Suppressor macrophage treated with lipopolysaccharide for 1 hour (primary cell): ENCODE measurements at regions not wholly inside any gene's neighbourhood (a gene's known extent, or its start where the extent isn't known, plus 50 kb on each side); places are given as distances from the start of the nearest gene placed in this dataset.
A peak's percentile ranks its signal among the peaks of the same experiment; 100 is the strongest.

Experiments used
- DNase-seq, 3 donors: peaks; one replicate each; pipeline ENCODE4 v3.0.0-alpha.2; 2020 to 2022

DNA sequence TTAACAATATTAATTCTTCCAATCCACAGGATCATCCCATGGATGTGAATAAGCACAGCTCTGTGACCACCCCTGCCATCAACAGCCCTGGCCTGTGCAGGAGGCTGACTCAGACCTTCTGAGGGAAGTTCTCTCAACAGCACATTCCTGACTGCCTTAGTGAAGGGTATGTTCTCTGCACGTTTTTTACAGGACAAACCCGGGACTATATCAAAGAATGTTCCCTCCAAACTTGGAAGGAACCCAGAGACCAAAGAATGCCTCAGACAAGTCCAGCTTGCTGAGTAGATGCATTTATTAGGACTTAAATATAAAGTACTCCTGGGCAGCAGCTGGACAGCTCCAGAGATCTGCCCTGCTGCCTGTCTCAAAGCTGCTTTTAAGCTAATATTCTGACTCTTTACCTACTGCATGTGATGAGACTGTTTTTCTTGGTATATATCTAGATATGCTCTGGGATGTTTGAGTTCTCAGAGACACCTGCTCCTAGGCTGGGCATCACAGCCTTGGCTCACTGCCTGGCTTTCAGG is 1127.8 kb upstream of the PRKX start:
- no peak for DNase-seq

DNA sequence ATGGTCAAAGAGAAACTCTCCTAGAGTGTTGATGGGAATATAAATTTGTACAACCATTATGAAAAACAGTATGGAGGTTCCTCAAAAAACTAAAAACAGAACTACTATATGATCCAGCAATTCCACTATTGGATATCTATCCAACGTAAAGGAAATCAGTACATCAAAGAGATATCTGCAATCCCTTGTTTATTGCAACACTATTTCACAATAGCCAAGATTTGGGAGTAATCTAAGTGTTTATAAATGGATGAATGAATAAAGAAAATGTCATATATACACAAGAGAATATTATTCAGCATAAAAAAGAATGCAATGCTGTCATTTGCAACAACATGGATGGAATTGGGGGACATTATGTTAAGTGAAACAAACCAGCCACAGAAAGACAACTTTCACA is 1118.1 kb upstream of the PRKX start:
- DNase-seq: no peak

DNA sequence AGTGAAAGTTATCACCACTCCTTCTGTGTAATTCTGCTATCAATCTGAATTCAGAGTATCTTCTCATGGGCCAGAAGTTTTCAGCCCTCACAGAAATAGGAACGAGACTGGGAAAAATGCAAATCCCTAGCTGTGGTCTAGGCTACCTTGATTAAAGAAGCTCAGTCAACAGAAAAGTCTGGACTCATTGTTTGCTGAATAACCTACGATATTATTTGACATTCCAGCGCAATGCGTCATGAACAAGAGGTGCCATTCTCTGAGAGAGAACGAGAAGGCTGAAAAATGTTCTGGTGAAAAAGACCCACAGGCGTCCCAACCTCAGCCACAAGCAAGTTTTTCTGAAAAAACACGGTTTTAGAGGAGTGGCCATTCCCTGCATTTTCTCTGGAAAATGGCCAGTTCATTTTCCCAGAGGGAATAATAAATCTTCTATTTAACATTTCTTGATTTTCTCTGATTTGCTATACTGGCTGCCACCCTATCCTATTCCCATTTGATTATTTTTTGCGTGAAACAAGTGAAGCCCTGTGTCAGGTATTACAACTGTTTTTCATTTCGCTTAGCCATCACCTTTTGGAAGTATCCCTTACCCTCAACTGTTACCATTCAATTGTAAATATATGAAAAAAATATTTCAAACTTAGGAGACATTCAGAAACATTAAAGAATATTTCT is 1117.6 kb upstream of the PRKX start:
- DNase-seq: no peak

DNA sequence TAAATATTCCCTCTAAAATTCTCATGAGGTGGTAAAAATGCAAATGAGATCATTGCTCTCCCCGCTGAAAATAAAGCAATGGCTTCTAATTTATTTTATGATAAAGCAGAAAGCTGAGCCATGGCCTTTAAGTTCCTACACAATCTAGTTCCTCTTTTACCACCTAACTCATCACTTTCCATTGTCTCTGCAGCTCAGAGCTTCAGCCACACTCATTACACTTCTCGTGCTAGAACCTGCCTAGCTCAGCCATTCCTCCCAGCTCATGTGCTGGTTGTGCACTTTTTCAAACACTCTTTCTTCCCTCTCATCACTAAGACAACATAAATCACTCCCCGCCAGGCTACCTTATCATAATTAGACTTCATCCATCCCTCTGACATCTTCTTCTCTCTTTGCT is 1112.1 kb upstream of the PRKX start:
- peak; percentile 3 to 48 (median 25) for DNase-seq

DNA sequence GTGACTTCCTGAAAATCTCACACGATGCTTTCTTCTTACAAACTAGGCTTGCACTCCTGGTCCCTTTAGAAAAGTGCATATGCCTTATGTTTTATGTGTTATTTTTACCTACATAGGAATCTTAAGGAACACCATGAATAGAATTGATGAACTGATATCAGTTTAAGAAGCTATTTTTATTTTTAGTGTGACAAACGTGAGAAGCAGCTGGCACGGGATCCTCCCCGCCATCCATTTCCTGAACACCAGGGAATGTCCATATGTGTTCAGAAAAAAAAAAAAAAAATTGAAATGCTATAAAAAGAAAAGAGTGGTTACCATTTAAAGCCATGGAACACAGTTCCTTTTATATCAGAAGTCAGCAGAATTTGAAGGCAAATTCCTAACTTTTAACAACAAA is 1096.1 kb upstream of the PRKX start:
- DNase-seq: peak in 1 of 3 donors; percentile 4

DNA sequence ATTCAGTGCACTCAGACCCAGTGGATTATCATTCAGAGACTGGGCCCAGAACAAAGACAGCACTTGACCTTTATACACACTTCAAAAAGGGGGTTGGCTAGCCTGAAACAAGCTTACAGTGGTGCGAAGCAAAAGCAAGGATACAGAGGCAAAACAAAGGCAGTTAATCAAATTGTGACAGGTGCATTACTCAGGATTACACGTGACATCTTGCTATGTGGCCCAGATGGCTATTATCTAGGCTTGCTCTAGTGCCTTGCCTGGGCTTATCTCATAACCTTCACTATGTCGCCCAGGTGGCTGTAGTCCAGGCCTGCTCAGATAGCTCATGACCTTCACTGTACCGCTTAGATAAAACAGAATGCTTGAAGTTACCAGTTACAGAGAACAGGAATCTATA is 1092.1 kb upstream of the PRKX start:
- DNase-seq: no peak

DNA sequence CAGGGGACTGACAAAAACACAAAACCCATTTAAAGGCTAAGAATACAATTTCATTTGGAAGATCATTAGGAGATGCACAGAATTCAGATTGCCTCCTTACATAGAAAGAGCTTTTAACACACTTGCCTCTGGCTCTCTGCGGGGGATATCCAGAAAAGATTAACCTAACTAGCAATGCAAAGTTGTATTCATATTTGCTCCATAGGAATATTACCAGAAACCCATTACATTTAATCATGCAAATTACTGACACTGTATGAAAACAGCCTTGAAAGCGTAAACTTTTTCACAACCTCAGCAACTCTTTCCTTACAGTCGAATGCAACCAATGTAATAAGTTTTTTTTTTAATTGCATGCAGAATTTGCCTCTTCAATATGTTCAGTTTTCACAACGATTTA is 1087.3 kb upstream of the PRKX start:
- no peak for DNase-seq

DNA sequence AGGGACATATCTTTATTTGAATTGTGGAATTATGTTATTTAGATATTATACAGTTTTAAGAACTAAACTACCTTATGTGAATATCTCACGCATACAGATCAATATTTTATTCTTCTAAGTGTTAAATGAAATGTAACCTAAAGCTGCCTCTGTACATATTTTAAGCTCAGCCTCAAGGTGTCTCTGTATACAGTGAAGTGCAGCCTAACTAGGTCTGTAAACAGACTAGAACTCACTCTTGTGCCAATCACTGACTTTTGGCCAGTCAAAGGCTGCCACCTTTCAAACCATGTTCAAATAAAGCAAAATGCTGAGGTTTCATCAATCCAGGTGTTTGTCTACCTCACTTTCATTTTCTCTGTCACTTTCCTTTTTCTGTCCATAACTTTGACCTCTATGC is 1074.5 kb upstream of the PRKX start:
- DNase-seq: no peak

DNA sequence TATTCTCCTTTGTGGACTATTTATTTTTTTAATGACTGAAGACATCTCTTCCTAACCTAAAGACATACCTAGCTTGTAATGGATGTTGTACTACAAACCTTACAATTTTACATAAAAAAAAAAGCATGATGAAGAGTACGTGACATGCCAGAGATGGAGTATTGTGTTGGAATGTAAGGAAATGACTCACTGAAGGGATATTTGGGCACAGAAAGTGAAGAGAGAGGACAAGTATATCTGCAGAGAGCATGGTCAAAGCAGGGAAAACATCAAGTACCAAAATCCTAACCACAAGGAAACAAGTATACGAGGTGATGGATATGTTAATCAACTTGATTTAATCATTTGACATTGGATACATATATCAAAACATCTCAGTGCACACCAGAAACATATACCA is 1051.4 kb upstream of the PRKX start:
- DNase-seq: no peak

DNA sequence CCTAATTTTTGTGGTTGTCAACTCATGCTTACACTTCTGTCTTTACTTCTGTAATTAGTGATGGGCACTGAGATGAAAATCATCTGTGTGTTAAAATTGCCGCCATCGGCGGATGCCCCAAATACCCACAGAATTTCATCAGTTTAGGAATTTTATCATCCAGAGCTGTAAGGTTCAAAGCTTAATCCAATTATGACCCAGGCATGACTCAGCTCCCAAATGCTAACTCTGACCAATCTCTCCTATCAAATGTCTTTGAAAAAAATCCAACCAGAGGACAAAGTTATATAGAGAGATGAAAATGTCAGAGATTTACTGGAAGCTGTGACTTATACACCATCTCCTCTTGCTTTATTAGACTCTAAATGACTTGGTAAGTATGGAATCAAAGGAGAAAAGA is 1048.7 kb upstream of the PRKX start:
- DNase-seq: peak in 1 of 3 donors; percentile 0

DNA sequence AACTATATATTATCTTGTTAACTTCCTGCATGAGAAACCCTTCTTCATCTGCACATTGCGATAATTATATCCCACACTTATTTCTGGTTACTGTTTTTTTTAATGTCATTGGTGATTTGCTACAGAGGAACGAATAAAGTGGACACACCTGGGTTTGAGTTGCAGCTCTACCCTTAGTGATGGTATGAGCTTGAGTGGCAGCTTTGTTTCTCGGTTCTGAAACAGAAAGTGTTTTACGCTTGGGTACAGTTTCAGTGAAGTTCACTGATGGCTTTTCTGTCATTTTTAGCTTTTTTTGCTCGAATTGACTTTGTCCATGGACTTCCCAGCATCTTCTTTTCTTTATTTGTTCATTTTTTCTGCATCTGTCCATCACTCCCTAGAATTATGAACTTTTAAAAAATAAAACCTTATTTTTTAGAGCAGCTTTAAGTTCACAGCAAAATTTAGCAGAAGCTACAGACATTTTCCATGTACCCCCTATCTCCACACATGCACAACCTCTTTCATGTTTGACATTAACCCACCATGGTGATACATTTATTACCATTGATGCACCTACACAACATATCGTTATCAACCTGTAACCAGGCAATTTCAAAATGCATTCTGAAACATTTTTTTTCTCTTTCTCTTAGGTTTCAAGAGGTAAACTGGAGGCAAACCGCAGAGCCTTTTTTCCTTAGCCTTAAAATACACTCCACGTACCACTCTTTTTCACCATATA is 1041.6 kb upstream of the PRKX start:
- DNase-seq: no peak

DNA sequence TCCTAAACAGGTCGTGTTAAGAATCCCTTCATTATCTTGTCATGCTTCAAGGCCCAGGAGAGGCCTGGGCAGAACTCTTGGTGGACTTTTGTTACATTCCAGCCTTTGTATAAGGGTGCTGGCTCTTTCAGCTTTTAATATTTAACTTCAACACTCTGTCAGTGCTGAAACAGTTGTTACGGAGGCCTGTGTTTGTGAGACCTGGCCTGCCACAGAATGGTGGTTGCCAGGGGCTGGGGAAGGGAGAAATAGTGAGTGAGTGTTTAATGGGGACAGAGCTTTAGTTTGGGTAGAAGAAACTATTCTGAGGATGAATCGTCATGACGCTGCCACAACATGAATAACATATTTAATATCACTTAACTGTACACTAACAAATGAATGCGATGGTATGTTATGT is 1027.6 kb upstream of the PRKX start:
- no peak for DNase-seq

DNA sequence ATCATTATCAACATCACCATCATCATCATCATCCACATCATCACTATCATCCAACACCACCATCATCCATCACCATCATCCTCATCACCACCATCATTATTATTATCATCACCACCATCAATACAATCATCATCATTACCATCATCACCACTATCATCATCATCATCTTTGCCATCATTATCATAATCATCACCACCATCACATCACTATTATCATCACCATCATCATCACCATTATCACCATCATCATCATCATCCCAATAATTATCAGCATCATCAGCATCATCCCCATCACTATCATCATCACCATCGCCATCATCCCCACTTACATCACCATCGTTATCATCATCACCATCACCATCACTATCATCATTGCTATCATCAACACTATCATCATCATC is 1021.9 kb upstream of the PRKX start:
- DNase-seq: no peak

DNA sequence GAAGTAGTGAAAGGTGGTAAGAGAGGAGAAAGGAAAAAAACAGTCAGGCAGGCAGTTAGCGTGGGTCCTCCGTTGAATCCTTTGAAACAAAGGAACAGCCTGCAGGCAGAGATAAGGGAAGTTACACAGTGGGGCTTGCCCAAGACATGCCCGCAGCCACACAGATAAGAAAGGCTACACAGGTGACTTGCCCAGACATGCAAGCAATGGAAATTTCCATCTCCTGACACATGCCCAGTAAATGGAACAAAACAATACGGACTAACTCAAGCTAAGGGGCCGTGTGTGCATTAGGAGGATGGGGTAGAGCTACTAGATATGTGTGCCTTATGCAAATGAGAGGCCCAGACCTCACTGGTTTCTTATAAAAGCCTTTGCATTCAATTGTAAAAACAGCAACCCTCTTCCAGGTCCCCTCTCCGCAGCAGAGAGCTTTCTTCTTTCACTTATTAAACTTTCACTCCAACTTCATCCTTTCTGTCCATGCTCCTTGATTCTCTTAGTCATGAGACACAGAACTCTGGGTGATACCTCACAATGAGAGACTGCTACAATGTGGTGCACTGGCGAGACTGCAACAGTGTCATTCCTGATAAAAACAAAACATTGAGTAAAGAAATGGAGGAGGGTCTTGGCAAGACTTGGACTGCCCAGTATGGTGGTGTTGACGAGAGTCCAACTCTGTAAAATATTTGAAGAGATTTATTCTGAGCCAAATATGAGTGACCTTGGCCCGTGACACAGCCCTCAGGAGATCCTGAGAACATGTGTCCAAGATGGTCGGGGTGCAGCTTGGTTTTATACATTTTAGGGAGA is 997.4 kb upstream of the PRKX start:
- DNase-seq: peak in 2 of 3 donors; percentile 5 to 15

DNA sequence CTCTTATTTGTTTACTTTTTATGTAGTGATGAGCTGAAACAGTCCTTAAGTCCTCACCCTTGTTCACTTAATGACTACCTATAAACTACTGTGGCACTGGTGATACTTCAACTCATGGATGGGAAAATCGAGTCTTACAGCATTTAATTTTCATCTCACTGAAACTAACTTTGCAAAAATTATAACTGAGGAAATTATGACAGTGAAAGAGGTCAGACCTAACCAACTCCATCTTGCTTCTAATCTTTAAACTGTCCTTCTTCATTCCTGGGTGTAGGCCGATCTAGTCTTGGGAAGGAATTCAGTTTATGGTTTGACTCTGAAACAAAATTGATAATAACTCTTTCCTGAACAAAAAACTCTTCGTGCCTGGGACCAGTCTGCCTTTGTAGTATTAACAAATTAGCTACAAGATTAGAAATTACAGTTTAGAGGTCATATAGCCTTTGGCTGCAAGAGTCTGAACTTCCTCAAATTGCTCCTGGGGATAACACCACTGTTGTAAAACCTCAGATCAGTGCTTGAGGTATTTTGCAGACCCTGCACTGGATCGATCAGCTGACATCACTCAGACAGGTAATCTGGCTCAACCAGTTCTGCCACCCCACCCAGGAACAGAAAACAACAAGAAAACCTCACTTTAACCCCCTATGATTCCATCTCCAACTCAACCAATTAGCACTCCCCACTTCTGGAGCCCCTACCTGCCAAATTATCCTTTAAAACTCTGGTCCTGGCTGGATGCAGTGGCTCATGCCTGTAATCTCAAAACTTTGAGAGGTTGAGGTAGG is 995.7 kb upstream of the PRKX start:
- DNase-seq: no peak

DNA sequence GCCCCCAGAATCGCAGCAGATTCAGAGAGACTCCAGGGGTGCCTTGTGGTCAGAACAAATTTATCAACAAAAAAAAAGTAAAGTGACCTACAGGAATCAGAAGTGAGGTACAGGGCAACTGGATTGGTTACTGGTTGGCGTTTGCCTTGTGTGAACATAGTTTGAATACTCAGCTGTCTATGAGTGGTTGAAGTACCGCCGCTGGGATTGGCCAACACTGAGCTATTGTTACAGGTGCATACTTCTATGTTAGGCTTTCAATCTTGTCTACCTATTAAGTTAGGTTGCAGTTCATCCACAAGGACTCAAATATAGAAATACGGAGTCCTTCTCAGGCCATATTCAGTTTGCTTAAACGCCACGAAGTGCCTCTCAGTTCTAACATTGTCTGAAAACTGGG is 993.5 kb upstream of the PRKX start:
- no peak for DNase-seq

DNA sequence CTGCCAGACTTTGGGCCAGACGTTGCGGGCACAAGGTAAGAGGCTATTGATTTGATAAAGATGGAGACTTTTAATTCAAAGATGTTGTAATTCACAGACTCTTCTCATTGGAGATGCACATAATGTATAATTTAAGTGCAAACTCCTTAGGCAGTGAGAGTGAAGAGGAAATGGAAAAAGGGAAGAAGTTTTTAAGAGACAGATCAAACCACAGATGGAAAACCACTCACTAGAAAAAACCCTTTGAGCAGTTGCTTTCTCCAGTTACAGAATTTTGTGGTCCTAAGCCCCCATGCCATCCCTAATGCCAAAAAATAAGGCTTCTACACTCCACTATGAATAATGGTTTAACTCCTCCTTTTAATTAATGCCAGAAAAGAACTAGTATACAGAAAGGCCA is 977.1 kb upstream of the PRKX start:
- DNase-seq: no peak

DNA sequence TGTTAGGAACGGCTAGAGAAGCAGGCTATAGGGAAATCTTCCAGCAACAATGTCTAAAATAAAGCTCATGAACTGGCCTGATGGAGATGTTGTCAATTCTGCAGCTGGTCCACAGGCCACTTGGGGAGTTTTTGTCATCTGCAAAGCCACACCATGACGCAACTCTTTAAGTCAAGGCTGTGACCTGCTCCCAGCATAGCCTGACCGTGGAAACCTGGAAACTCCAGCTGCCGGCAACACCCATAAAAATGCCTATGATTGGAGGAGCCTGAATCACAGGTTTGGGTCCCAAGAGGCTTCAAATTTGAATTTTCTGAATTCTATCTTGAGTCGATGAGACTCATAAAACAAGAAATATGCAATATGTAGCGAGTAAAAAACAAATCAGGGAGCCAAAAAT is 969.2 kb upstream of the PRKX start:
- no peak for DNase-seq

DNA sequence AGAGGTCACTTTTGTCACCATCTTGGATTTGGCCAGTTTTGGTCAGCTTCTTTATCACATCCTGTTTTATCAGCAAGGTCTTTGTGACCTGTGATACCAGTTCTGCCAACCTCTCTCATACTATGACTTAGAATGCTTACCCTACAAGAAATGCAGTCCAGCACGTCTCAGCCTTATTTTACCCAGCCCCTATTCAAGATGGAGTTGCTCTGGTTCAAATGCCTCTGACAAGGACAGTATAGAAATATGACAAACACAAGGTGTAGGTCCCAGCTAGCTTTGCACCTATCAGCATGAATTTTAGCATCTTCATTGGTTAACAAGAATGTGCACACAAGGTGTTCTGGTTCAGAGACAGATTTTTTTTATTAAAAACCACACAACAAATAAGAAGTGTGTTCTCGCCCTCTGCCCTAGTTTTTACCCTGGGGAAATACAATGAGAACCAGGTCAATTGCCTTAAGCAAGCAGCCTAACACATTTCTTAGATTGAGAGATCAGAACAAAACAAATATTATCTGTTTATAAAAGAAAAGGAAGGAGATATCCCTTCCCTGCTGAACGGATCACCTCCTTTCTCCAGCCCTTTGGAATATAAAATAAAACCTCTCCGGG is 962.3 kb upstream of the PRKX start:
- no peak for DNase-seq

DNA sequence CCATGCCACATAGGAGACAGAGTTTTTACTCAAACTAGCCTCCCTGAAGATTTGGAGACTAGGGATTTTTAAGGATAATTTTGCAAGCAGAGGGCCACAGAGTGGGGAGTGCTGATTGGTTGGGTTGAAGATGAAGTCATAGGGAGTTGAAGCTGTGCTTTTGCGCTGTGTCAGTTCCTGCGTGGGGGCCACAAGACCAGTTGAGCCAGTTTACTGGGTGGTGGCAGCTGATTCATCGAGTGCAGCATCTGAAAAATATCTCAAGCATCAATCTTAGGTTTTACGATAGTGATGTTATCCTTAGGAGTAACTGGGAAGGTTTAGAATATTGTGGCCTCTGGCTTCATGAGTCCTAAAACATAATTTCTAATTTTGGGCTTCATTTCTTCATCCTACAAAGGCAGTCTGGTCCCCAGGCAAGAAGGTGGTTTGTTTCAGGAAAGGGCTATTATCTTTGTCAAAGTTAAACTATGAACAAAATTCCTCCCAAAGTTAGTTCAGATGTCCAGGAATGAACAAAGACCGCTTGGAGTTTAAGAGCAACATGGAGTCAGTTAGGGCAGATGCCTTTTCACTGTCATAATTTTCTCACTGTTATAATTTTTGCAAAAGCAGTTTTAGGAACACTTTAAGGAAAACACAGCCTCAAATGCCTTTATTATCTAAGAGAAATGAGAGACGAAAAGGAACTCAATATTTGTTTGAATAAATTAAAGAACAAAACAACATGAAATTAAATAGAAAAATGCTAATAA is 960.8 kb upstream of the PRKX start:
- no peak for DNase-seq

DNA sequence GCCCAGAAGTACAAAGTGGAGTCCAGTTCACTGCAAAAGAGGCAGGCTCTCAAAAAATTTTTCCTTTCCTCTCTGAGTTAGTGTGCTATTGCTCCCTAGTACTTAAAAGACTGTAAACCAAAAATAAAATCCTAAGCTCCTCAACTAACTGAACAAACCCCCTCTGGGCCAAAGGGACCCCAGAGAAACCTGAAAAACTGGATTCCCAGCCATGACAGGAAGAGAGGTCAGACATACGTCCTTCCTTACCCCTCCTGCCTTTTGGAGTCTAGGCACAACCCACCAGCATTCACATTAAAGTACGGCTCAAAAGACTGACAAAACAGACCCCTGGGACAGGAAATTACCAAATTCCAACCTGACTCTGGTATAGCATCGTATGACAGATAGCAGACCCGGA is 957.9 kb upstream of the PRKX start:
- no peak for DNase-seq

DNA sequence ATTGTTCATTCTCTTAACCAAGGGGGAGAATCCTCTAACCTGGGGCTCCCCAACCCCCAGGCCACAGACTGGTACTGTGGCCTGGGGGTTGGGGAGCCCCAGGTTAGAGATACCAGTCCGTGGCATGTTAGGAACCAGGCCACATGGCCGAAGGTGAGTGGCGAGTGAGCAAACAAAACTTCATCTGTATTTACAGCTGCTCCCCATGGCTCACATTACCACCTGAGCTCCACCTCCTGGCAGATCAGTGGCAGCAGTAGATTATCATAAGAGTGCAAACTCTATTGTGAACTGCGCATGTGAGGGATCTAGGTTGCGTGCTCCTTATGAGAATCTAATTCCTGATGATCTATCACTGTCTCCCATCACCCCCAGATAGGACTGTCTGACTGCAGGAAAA is 957.2 kb upstream of the PRKX start:
- DNase-seq: no peak
